HG02884 (cell line): ENCODE measurements at regions not wholly inside any gene's neighbourhood (a gene's known extent, or its start where the extent isn't known, plus 50 kb on each side); places are given as distances from the start of the nearest gene placed in this dataset.
"Not testable (repeated sequence)": the region's sequence is repeated elsewhere in the genome, so short reads cannot be mapped to it uniquely, and the experiment has no call there.

Experiments used
- ATAC-seq: cut with Tn5 transposase; IDR thresholded peaks from one replicate; pipeline ENCODE4 v1.9.1; 2021; ENCODE audit warnings: mild to moderate bottlenecking, moderate library complexity; ENCODE audit not compliant: unreplicated experiment

DNA sequence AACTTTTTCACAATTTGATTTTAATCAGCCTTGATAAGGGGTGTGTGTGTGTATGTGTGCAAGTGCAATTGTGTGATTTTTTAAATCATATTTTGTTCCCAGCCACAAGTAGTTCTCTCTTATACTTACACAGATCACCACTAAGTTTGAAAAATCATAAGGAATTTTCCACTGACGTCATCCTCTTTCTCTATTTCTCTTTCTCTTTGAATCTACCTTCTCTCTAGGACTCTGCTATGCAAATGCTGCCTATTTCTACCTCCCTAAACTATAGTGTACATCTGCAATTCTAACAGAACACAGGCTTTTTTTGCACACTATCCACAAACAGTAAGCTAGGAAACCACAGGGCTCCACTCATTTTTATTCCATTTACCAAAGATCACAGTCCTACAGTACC, 254.6 kb upstream of the CYLC2 start:
- no peak for ATAC-seq

GRCh38 chr9:102728946-102729345, 266.2 kb upstream of the CYLC2 start:
- no peak for ATAC-seq

GRCh38 chr9:102714184-102714583, 280.9 kb upstream of the CYLC2 start:
- ATAC-seq = no peak

- ATAC-seq = not testable (repeated sequence)
These were observed 282.2 kb upstream of the CYLC2 start for GRCh38 chr9:102712910-102713309.

DNA sequence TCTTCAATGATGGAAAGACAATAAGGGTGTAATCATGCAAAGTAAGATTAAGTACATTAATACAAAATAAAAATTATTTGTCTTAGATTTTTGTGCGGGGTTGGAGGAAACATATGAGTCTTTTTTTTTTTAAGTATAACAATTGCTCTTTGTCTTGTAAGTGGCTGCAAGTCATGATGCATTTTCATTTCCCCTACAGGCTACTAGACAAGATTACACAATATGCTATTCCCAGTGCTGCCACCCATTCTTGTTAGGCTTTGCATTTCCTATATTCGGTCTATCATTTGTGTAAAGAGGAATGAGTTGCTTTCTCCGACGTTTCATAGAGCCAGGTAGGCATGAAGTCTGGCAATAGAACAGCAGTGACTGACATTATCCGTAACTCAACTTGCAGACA, 294.2 kb upstream of the CYLC2 start:
- no peak for ATAC-seq

- ATAC-seq = no peak
These were observed 325.9 kb upstream of the CYLC2 start for GRCh38 chr9:102669220-102669619.

DNA sequence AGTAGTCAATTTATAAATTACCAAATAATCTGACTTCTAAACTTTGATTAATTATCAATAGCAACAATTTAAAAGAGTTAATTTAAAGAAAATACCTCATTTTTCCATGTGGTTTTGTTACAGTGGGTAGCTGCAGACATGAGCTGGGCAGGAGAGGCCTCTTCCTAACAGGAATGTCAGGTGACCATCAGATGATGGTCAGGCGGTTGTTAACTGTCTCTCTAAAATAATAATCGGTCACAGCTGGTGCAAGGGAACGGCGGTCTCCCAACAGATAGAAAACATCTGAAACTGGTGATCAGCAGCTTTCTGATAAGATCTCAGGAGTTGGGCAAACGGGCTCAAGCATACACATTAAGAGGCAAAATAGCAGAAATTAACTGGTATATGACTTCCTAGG, 342.7 kb upstream of the CYLC2 start:
- ATAC-seq = no peak

- no peak for ATAC-seq
These were observed 344.2 kb upstream of the CYLC2 start for GRCh38 chr9:102650896-102651295.

DNA sequence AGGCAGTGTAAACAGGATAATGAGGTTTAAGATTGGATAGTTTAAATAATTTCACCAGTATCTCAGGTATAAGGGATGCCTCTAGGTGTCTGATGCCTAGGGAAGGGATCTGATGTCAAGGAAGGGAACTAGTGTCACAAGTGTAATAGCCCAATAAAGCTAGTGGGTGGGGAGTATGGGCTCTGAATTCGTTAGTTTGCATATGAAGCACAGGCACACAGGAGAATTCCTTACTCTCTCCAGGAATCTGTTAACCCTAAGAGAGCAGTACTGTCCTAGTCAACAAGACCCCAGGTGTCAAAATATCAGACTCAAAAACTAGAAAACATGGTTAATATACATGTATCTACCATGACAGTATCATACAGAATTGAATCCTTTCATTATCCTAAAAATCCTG, 352.5 kb upstream of the CYLC2 start:
- ATAC-seq = no peak

- peak; percentile 65 for ATAC-seq
These were observed 363.6 kb upstream of the CYLC2 start for GRCh38 chr9:102631559-102631958.

GRCh38 chr9:102609461-102609860, 385.7 kb upstream of the CYLC2 start:
- ATAC-seq = no peak

- ATAC-seq = not testable (repeated sequence)
These were observed 391.6 kb upstream of the CYLC2 start for GRCh38 chr9:102603198-102604195.

- no peak for ATAC-seq
These were observed 400.9 kb upstream of the CYLC2 start for GRCh38 chr9:102594241-102594640.

DNA sequence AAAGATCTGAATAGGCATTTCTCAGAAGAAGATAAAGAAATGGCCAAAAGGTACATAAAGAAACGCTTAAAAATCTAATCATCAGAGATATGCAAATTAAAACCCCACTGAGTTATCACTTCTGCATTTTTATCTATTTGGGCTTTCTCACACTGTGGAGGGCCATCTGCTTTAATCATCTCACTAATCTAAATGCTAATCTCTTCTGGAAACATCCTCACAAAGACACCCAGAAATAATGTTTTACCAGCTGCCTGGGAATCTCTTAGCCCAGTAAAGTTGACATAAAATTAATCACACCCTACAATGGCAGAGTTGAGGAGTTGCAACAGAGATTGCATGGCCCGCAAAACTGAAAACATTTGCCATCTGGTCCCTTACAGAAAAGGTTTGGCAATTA, 407.9 kb upstream of the CYLC2 start:
- ATAC-seq = no peak

DNA sequence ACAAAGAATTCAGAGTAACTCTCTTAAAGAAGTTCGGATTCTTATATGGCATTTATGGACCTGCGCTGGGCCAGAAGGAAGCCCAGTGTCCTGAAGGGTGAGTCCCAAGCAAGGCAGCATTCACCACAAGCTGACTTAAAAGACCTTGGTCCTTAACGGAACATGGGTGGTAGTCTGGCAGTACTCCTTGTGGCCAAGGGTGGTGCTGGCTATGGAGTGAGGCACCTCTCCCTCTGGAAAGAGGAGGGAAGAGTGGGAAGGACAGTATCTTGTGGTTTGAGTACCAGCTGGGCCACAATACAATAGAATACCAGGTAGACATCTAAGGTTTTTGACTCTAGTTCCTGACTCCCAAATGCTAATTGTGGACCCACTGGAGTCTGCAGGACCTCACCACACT, 425.7 kb upstream of the CYLC2 start:
- no peak for ATAC-seq

DNA sequence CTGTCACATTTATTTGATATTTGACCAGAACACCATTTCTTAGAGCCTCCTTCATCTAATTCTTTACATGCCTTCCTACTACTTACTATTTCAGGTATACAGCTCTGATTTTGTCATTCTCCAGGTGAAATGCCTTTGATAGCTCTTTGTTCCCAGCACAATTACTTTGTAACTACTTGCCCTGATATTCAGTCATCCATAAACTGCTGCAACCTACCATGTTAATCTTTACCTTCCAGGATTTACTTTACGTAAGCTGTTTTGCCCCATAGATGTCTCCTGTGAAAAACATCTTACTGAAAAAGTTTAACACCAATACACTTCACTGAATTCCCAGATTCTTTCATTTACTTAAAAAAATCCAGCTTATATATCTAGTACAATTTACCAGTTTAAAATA, 443.8 kb upstream of the CYLC2 start:
- ATAC-seq = no peak

DNA sequence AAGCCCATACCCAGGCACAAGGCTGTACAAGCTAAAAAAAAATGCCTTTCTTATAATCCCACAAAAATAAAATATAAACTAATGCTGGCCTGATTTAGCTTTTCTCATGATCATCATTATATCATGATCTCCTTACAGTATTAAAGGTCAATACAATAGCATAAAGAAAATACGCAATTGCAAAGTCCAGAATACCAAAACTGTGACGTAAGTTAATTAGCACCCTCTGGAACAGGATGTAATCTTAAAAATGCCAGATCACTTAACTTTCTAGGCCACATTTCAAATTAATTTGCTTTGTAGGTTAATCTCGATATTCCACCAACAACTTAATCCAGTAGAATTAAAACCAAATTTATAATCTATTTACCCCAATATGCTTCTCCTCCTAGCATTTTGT, 444.2 kb upstream of the CYLC2 start:
- ATAC-seq = no peak

DNA sequence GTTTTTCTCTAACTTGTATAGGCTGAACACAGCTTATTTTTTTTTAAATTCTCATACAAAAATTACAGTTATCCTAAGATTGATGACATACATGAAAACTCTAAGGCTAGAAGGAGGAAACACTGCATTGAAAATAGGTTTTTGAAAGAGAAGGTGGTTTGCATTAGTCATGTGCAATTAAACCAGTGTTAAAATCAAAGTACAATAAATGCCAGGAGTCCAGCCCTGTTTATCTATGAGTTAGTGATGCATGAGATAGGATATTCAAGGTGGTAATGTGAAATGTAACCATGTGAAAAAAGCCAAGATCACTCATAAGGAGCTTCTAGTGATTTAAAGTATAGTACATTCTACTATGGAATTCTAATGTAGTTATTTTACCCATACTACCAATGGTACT, 444.9 kb upstream of the CYLC2 start:
- ATAC-seq = no peak

DNA sequence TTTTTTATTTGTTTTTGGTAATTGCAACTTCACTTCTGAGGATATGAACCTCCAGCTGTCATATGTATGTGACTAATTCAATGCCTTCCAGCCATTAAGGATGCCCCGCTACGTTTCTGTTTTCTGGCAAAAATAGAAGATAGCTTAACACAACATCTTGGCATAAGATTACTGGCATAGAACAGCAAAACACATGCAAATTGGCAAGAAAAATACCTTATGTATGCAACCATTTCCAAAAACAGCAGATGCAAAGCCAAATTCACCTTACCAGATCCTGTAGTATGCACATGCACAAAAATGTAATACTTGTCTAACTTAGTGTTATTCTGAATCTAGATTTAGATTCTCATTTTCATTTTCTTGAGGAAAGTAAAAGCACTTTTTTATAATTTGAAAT, 461.1 kb upstream of the CYLC2 start:
- no peak for ATAC-seq

- no peak for ATAC-seq
These were observed 473.9 kb upstream of the CYLC2 start for GRCh38 chr9:102521097-102521755.

GRCh38 chr9:102519423-102519822, 475.7 kb upstream of the CYLC2 start:
- no peak for ATAC-seq

DNA sequence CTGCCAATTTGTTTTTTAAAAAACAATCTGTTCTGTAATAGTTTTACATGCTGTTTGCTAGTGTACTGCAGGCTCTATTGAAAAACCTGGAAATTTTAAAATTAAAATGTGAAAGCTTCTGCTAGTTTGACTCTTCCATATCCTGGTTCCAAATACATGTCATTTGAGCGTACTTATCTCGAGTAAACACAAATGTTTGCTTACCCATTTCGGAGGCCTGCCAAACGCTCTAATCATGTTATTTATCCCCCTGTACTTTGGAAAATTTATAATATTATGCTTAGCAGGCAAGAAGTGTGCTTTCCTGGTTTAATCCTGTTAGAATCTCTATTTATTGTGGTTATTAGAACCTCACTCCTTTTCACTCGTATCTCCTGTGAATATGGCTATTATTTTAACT, 476.8 kb upstream of the CYLC2 start:
- ATAC-seq = no peak
